SK-N-SH treated with all-trans-retinoic acid at 6 μM for 48 hours (cell line): ENCODE measurements at regions not wholly inside any gene's neighbourhood (a gene's known extent, or its start where the extent isn't known, plus 50 kb on each side); places are given as distances from the start of the nearest gene placed in this dataset.

ENCODE experiments used
- BACH2 ChIP-seq: fragments of 250-450 bp; sonication (Bioruptor Pico); IDR thresholded peaks from 2 replicates; pipeline ENCODE4 v1.9.0; 2021; ENCODE audit warnings: mild to moderate bottlenecking, borderline replicate concordance
- CSRNP3 ChIP-seq: fragments of 250-450 bp; sonication (Bioruptor Pico); IDR thresholded peaks from 2 replicates; pipeline ENCODE4 v1.5.1; 2021; ENCODE audit warnings: mild to moderate bottlenecking, moderate library complexity
- ESRRG ChIP-seq: fragments of 250-450 bp; sonication (Bioruptor Pico); IDR thresholded peaks from 2 replicates; pipeline ENCODE4 v1.6.1; 2021; ENCODE audit warnings: mild to moderate bottlenecking
- PATZ1 ChIP-seq: fragments of 250-450 bp; sonication (Bioruptor Pico); IDR thresholded peaks from 2 replicates; pipeline ENCODE4 v1.8.0; 2020; ENCODE audit warnings: mild to moderate bottlenecking, moderate library complexity, borderline replicate concordance
- PPARA ChIP-seq: fragments of 250-450 bp; sonication (Bioruptor Pico); IDR thresholded peaks from 2 replicates; pipeline ENCODE4 v1.5.0; 2020; ENCODE audit warnings: mild to moderate bottlenecking, borderline replicate concordance
- ZNF565 ChIP-seq: fragments of 450-650 bp; formaldehyde crosslinking; conservative IDR thresholded peaks from 2 replicates; pipeline ENCODE4 v1.5.0; 2020; ENCODE audit warnings: low read depth, mild to moderate bottlenecking, moderate library complexity

GRCh38 chr20:52880259-52880658 is 91.9 kb upstream of the TSHZ2 start:
- TF ChIP-seq CSRNP3 (CRISPR knock-in tag) (no peak), ZNF565 (CRISPR knock-in tag) (no peak), PATZ1 (CRISPR knock-in tag) (no peak), ESRRG (no peak), PPARA (CRISPR knock-in tag) (no peak), BACH2 (no peak)
